Breast epithelium (tissue), 4 donors: ENCODE measurements at regions not wholly inside any gene's neighbourhood (a gene's known extent, or its start where the extent isn't known, plus 50 kb on each side); places are given as distances from the start of the nearest gene placed in this dataset.

Experiments
- DNase-seq, 2 donors: peaks; one replicate each; pipeline ENCODE4 v3.0.0-alpha.2; 2019; ENCODE audit warnings: low spot score in 2 of 2
- H3K27ac ChIP-seq, 2 donors: fragments of 200-600 bp; sonication (generic) in 1 of 2; one replicate each; pipeline ENCODE4 v1.5.1; 2016 to 2019; ENCODE audit warnings: mild to moderate bottlenecking in 1 of 2
- H3K27me3 ChIP-seq, 2 donors: fragments of 200-600 bp; sonication (generic) in 1 of 2; one replicate each; pipeline versions ENCODE4 v1.5.1 to v1.6.0; 2017 to 2019; ENCODE audit warnings: control low read depth in 1 of 2, mild to moderate bottlenecking in 1 of 2
- H3K36me3 ChIP-seq: fragments of 200-600 bp; one replicate; pipeline ENCODE4 v1.5.1; 2019
- H3K4me1 ChIP-seq, 2 donors: fragments of 200-600 bp; sonication (generic); one replicate each; pipeline ENCODE4 v1.5.1; 2016 to 2019; ENCODE audit warnings: control low read depth in 1 of 2
- H3K4me3 ChIP-seq, 3 donors: fragments of 200-600 bp; sonication (generic); 1 replicate in 2 of 3; 2 replicates in 1 of 3; pipeline ENCODE4 v1.5.1; 2016 to 2019; ENCODE audit warnings: mild to moderate bottlenecking in 3 of 3, moderate library complexity in 2 of 3
- H3K9me3 ChIP-seq, 2 donors: fragments of 200-600 bp; sonication (generic) in 1 of 2; one replicate each; pipeline ENCODE4 v1.5.1; 2016 to 2019; ENCODE audit warnings: control low read depth in 1 of 2
- CTCF ChIP-seq, 3 donors: fragments of 450-650 bp; IDR thresholded peaks; one replicate each; pipeline ENCODE4 v1.5.1; 2016 to 2017; ENCODE audit warnings: antibody characterized with exemption in 3 of 3, mild to moderate bottlenecking in 3 of 3, moderate library complexity in 3 of 3
- POLR2A ChIP-seq: fragments of 450-650 bp; IDR thresholded peaks from one replicate; pipeline ENCODE4 v1.6.1; 2016; ENCODE audit warnings: antibody characterized with exemption, mild to moderate bottlenecking, moderate library complexity
- POLR2AphosphoS5 ChIP-seq, 3 donors: sonication (generic); formaldehyde crosslinking; IDR thresholded peaks; one replicate each; pipeline ENCODE4 v1.6.1; 2017; ENCODE audit warnings: antibody characterized with exemption in 3 of 3
- intact Hi-C: fragments of 100-400 bp; cut with DNase I; formaldehyde crosslinking; loops from one replicate; pipeline ENCODE4 v1.15.1; 2023; ENCODE audit warnings: low total_unique reads

GRCh38 chr2:128867936-128868636, 549.4 kb upstream of the HS6ST1 start:
- Histone ChIP-seq H3K4me3 (no peak overlapping the region), H3K36me3 (no peaks in the 10 kb centered on the region), H3K27me3 (no peaks in the 10 kb centered on the region), H3K27ac (no peak overlapping the region), H3K9me3 (no peaks in the 10 kb centered on the region), H3K4me1 (no peaks in the 10 kb centered on the region)
- TF ChIP-seq POLR2AphosphoS5 (IDR thresholded peaks at IDR 0.05) (no peak), CTCF (IDR thresholded peaks at IDR 0.05) (no peak), POLR2A (no peak)
- no peak for DNase-seq
- intact Hi-C loops, result no loop called here

GRCh38 chr2:128868686-128869551, 550.3 kb upstream of the HS6ST1 start:
- intact Hi-C loops, result no loop called here
- no peaks in the 10 kb centered on the region for H3K4me1 ChIP-seq
- TF ChIP-seq CTCF (IDR thresholded peaks at IDR 0.05) (no peak), POLR2A (no peak), POLR2AphosphoS5 (IDR thresholded peaks at IDR 0.05) (no peak)
- no peak overlapping the region for H3K27ac ChIP-seq
- no peak for DNase-seq
- no peaks in the 10 kb centered on the region for H3K9me3 ChIP-seq
- no peaks in the 10 kb centered on the region for H3K27me3 ChIP-seq
- H3K4me3 ChIP-seq, result no peak overlapping the region
- no peaks in the 10 kb centered on the region for H3K36me3 ChIP-seq

GRCh38 chr2:128874608-128875007, 555.9 kb upstream of the HS6ST1 start:
- intact Hi-C loops, result no loop called here

GRCh38 chr2:128876986-128877983, 558.6 kb upstream of the HS6ST1 start:
- intact Hi-C loops, result no loop called here
- DNase-seq, result no peak
- no peaks in the 10 kb centered on the region for H3K27me3 ChIP-seq
- H3K4me1 ChIP-seq, result no peaks in the 10 kb centered on the region
- H3K27ac ChIP-seq, result no peak overlapping the region
- H3K36me3 ChIP-seq, result no peaks in the 10 kb centered on the region
- H3K9me3 ChIP-seq, result no peaks in the 10 kb centered on the region
- TF ChIP-seq POLR2A (no peak), CTCF (IDR thresholded peaks at IDR 0.05) (no peak), POLR2AphosphoS5 (IDR thresholded peaks at IDR 0.05) (no peak)
- H3K4me3 ChIP-seq, result no peak overlapping the region

More at GRCh38 chr2:128874608-128875007, 555.9 kb upstream of the HS6ST1 start:
- TF ChIP-seq POLR2A (no peak), POLR2AphosphoS5 (IDR thresholded peaks at IDR 0.05) (no peak), CTCF (IDR thresholded peaks at IDR 0.05) (no peak)
- Histone ChIP-seq H3K4me1 (no peaks in the 10 kb centered on the region), H3K27ac (no peak overlapping the region), H3K27me3 (no peaks in the 10 kb centered on the region), H3K36me3 (no peaks in the 10 kb centered on the region), H3K4me3 (no peak overlapping the region), H3K9me3 (no peaks in the 10 kb centered on the region)
- no peak for DNase-seq
